A549 (cell line): ENCODE measurements at regions not wholly inside any gene's neighbourhood (a gene's known extent, or its start where the extent isn't known, plus 50 kb on each side); places are given as distances from the start of the nearest gene placed in this dataset.
A peak's percentile ranks its signal among the peaks of the same experiment; 100 is the strongest.

ENCODE experiments used
- ATAC-seq, 2 experiments: fragments of 200-7000 bp in 1 of 2; fragments of >200 bp in 1 of 2; cut with Nextera tagmentation in 1 of 2; cut with Tn5 transposase in 1 of 2; 3 replicates each; pipeline versions ENCODE4 v1.8.0 to v1.9.1; 2018 to 2020; ENCODE audit warnings: mild to moderate bottlenecking in 1 of 2, moderate library complexity in 1 of 2
- CTCF ChIA-PET: fragments of 300-600 bp; sonication (Branson Sonifier 250); formaldehyde crosslinking; extraction: SDS; loops from one replicate; lab custom pipeline; 2021; ENCODE audit warnings: antibody characterized with exemption, inconsistent platforms; lab: Yijun Ruan, JAX
- POLR2A ChIA-PET: fragments of 350-600 bp; formaldehyde crosslinking; extraction: SDS; loops from one replicate; lab custom pipeline; 2021; ENCODE audit warnings: antibody characterized with exemption, inconsistent platforms; lab: Yijun Ruan, JAX
- DNase-seq, 2 experiments: peaks; one replicate each; pipeline versions ENCODE4 v3.0.0 to v3.0.0-alpha.2; 2011 to 2016; ENCODE audit warnings: low read depth in 1 of 2, low spot score in 1 of 2
- FAIRE-seq: peaks from 2 replicates; lab custom pipeline; 2011; peaks lifted over from hg19 to GRCh38; lab: Jason Lieb, UNC
- H3K27ac ChIP-seq, 2 experiments: fragments of >200 bp; sonication (Bioruptor Twin); formaldehyde crosslinking; 3 replicates each; pipeline ENCODE4 v1.5.1; 2016 to 2017
- H3K4me1 ChIP-seq: fragments of >200 bp; sonication (Bioruptor Twin); formaldehyde crosslinking; 3 replicates; pipeline ENCODE4 v1.6.1; 2016
- H3K4me2 ChIP-seq: fragments of >200 bp; sonication (Bioruptor Twin); formaldehyde crosslinking; 3 replicates; pipeline ENCODE4 v1.6.1; 2016
- H3K4me3 ChIP-seq: fragments of >200 bp; sonication (Bioruptor Twin); formaldehyde crosslinking; 3 replicates; pipeline ENCODE4 v1.5.1; 2016
- H3K9me3 ChIP-seq: fragments of >200 bp; sonication (Bioruptor Twin); formaldehyde crosslinking; 3 replicates; pipeline ENCODE4 v1.6.1; 2016
- CEBPB ChIP-seq, 2 experiments: fragments of >200 bp in 1 of 2; sonication (Bioruptor Twin) in 1 of 2; formaldehyde crosslinking in 1 of 2; IDR thresholded peaks; 2 replicates each; pipeline ENCODE4 v1.6.1; 2012 to 2016
- EHMT2 ChIP-seq: fragments of 200-600 bp; sonication (generic); IDR thresholded peaks from 2 replicates; pipeline ENCODE4 v1.6.1; 2016; ENCODE audit warnings: antibody characterized with exemption, low read depth, mild to moderate bottlenecking, moderate library complexity
- EP300 ChIP-seq, 2 experiments: fragments of >200 bp; sonication (Bioruptor Twin); formaldehyde crosslinking; IDR thresholded peaks; 2 replicates in 1 of 2; 3 replicates in 1 of 2; pipeline ENCODE4 v1.6.1; 2016 to 2017
- FOSB ChIP-seq: fragments of 250-450 bp; sonication (Bioruptor Pico); IDR thresholded peaks from 2 replicates; pipeline ENCODE4 v1.5.0; 2020; ENCODE audit warnings: mild to moderate bottlenecking, moderate library complexity
- HEYL ChIP-seq: fragments of 250-450 bp; sonication (Bioruptor Pico); IDR thresholded peaks from 2 replicates; pipeline ENCODE4 v1.8.0; 2021; ENCODE audit warnings: mild to moderate bottlenecking, moderate library complexity
- HOXB13 ChIP-seq: fragments of 250-450 bp; sonication (Bioruptor Pico); IDR thresholded peaks from 2 replicates; pipeline ENCODE4 v1.5.0; 2020; ENCODE audit warnings: low read depth, mild to moderate bottlenecking, moderate library complexity
- HOXB5 ChIP-seq: fragments of 250-450 bp; sonication (Bioruptor Pico); IDR thresholded peaks from 2 replicates; pipeline ENCODE4 v1.5.0; 2020; ENCODE audit warnings: mild to moderate bottlenecking, moderate library complexity
- JUN ChIP-seq, 2 experiments: fragments of >200 bp; sonication (Bioruptor Twin); formaldehyde crosslinking; IDR thresholded peaks; 2 replicates in 1 of 2; 3 replicates in 1 of 2; pipeline ENCODE4 v1.6.1; 2016 to 2017
- JUNB ChIP-seq: fragments of >200 bp; sonication (Bioruptor Twin); formaldehyde crosslinking; IDR thresholded peaks from 2 replicates; pipeline ENCODE4 v1.6.1; 2016
- KDM5A ChIP-seq: fragments of 200-600 bp; sonication (generic); IDR thresholded peaks from 2 replicates; pipeline ENCODE4 v1.6.1; 2016; ENCODE audit warnings: antibody characterized with exemption, mild to moderate bottlenecking
- MAFK ChIP-seq: fragments of 450-650 bp; IDR thresholded peaks from 2 replicates; pipeline ENCODE4 v1.6.1; 2014; ENCODE audit not compliant: partially characterized antibody
- PHF8 ChIP-seq: fragments of 200-600 bp; sonication (generic); IDR thresholded peaks from 2 replicates; pipeline ENCODE4 v1.6.1; 2016; ENCODE audit warnings: low read depth, mild to moderate bottlenecking, antibody characterized with exemption, moderate library complexity, borderline replicate concordance
- POLR2A ChIP-seq: IDR thresholded peaks from 2 replicates; pipeline ENCODE4 v1.6.1; 2012; ENCODE audit warnings: mild to moderate bottlenecking, low read length
- RFX5 ChIP-seq: fragments of 450-650 bp; IDR thresholded peaks from 2 replicates; pipeline ENCODE4 v1.7.1; 2014; ENCODE audit warnings: antibody characterized with exemption, mild to moderate bottlenecking, moderate library complexity
- RNF2 ChIP-seq: fragments of 200-600 bp; sonication (generic); IDR thresholded peaks from 2 replicates; pipeline ENCODE4 v1.6.1; 2016; ENCODE audit warnings: low read depth, mild to moderate bottlenecking, antibody characterized with exemption, moderate library complexity, borderline replicate concordance
- ZSCAN20 ChIP-seq: fragments of 250-450 bp; sonication (Bioruptor Pico); IDR thresholded peaks from 2 replicates; pipeline ENCODE4 v1.8.0; 2022; ENCODE audit warnings: mild to moderate bottlenecking, moderate library complexity
- WGBS: methylation state at CpG from one replicate; pipeline ENCODE4 v1.1.6; 2017; ENCODE audit errors: missing lambda C conversion rate; 5-methylcytosine and 5-hydroxymethylcytosine counted together
- TF ChIP-seq, protein P1 (sequence below): fragments of >200 bp; sonication (Bioruptor Twin); formaldehyde crosslinking; IDR thresholded peaks from 3 replicates; pipeline ENCODE4 v1.6.1; 2016
- TF ChIP-seq, protein P2 (sequence below): fragments of 450-650 bp; IDR thresholded peaks from 2 replicates; pipeline ENCODE4 v1.6.1; 2014; ENCODE audit warnings: antibody characterized with exemption
- TF ChIP-seq, protein P3 (sequence below): IDR thresholded peaks from 2 replicates; pipeline ENCODE4 v1.6.1; 2012; ENCODE audit warnings: low read depth, borderline replicate concordance

- H3K4me1 ChIP-seq, result no peaks in the 10 kb centered on the region
- no peak overlapping the region for H3K4me2 ChIP-seq
- 9% methylated on average over 4 of the region's 4 CpGs for WGBS
- no peak for ATAC-seq
- FAIRE-seq, result no peak
- CTCF ChIA-PET, result no interaction called here
- POLR2A ChIA-PET, result no interaction called here
- H3K9me3 ChIP-seq, result no peaks in the 10 kb centered on the region
- H3K4me3 ChIP-seq, result no peak overlapping the region
- TF ChIP-seq CEBPB (IDR thresholded peaks at IDR 0.05) (no peak), HOXB5 (CRISPR knock-in tag) (no peak), EP300 (IDR thresholded peaks at IDR 0.05) (no peak), ZSCAN20 (no peak), MAFK (no peak), EHMT2 (no peak), JUNB (no peak), KDM5A (no peak), RNF2 (no peak), JUN (IDR thresholded peaks at IDR 0.05) (no peak), HEYL (no peak), POLR2A (no peak), PHF8 (no peak)
- TF ChIP-seq, protein P1, sequence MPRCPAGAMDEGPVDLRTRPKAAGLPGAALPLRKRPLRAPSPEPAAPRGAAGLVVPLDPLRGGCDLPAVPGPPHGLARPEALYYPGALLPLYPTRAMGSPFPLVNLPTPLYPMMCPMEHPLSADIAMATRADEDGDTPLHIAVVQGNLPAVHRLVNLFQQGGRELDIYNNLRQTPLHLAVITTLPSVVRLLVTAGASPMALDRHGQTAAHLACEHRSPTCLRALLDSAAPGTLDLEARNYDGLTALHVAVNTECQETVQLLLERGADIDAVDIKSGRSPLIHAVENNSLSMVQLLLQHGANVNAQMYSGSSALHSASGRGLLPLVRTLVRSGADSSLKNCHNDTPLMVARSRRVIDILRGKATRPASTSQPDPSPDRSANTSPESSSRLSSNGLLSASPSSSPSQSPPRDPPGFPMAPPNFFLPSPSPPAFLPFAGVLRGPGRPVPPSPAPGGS, result no peak
- TF ChIP-seq, all 56 proteins: peak for 0
- H3K27ac ChIP-seq, result no peak overlapping the region
- DNase-seq, result no peak
These were observed 200.2 kb upstream of the SLITRK1 start for GRCh38 chr13:84082462-84082861.

DNA sequence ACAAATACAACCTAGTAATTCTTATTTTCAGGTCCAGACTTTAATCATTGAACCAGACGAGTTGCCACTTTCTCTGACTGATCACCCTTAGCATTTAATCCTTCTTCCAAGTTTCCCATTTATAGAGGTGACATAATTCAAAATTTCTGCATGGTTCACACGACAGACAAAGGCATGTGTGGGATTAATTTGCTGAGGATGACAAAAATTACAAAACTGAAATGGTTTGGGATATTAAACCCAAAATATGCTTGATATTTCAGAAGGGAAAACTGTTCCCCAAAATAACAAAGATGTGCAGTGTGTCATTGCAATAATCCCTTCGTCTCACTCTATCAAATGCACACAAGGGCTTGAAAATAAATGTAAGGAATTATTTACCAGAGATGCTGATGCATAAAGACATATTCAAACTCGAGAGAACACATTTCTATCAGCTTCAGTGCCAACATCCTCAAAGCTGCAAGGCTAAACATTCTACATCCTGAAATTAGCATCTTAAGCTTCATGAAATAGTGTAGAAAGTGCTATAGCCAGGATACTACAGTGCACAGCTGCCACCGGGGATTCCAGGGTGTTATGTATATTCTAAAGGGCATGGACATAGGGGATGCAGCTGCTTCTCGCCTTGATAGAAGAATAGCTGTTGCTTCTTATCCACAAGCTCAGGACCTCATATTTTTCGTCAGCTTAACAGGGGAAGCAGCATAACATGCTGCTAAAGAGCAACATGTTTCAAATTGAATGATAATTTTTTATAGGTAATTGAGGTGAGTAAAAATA is 198.7 kb upstream of the SLITRK1 start:
- WGBS, result 10% methylated on average over 7 of the region's 7 CpGs
- DNase-seq (no peak), FAIRE-seq (no peak), ATAC-seq (no peak)
- no peak overlapping the region for H3K4me3 ChIP-seq
- H3K4me2 ChIP-seq, result no peak overlapping the region
- TF ChIP-seq, protein P2, sequence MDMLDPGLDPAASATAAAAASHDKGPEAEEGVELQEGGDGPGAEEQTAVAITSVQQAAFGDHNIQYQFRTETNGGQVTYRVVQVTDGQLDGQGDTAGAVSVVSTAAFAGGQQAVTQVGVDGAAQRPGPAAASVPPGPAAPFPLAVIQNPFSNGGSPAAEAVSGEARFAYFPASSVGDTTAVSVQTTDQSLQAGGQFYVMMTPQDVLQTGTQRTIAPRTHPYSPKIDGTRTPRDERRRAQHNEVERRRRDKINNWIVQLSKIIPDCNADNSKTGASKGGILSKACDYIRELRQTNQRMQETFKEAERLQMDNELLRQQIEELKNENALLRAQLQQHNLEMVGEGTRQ, result no peak
- TF ChIP-seq MAFK, result peak; percentile 62
- TF ChIP-seq, protein P3, sequence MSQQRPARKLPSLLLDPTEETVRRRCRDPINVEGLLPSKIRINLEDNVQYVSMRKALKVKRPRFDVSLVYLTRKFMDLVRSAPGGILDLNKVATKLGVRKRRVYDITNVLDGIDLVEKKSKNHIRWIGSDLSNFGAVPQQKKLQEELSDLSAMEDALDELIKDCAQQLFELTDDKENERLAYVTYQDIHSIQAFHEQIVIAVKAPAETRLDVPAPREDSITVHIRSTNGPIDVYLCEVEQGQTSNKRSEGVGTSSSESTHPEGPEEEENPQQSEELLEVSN, result no peak
- TF ChIP-seq HOXB13, result no peak
- TF ChIP-seq FOSB (CRISPR knock-in tag), result no peak
- CTCF ChIA-PET, result no interaction called here
- H3K4me1 ChIP-seq, result no peaks in the 10 kb centered on the region
- POLR2A ChIA-PET, result no interaction called here
- H3K9me3 ChIP-seq, result no peaks in the 10 kb centered on the region
- H3K27ac ChIP-seq, result no peak overlapping the region

- Histone ChIP-seq H3K9me3 (no peaks in the 10 kb centered on the region), H3K4me1 (no peaks in the 10 kb centered on the region), H3K27ac (no peak overlapping the region), H3K4me3 (no peak overlapping the region), H3K4me2 (no peak overlapping the region)
- no peak for ATAC-seq
- FAIRE-seq, result no peak
- ChIA-PET POLR2A (no interaction called here), CTCF (interaction anchor here (0.6 kb wide), 1 partner anchor 270 kb away, joined by 4 read pairs; no protein-coding TSS in a partner anchor)
- no peak for DNase-seq
- no peak for TF ChIP-seq RFX5
- TF ChIP-seq RNF2, result no peak
- no peak for TF ChIP-seq HOXB13
- TF ChIP-seq, protein P2, result no peak
- TF ChIP-seq, protein P1, result no peak
These were observed 195.0 kb upstream of the SLITRK1 start for GRCh38 chr13:84077271-84077670.
